HG02981 (cell line): ENCODE measurements at regions not wholly inside any gene's neighbourhood (a gene's known extent, or its start where the extent isn't known, plus 50 kb on each side); places are given as distances from the start of the nearest gene placed in this dataset.

ENCODE experiments used
- ATAC-seq: cut with Tn5 transposase; IDR thresholded peaks from one replicate; pipeline ENCODE4 v1.9.1; 2021; ENCODE audit warnings: mild to moderate bottlenecking, moderate library complexity; ENCODE audit not compliant: unreplicated experiment

DNA sequence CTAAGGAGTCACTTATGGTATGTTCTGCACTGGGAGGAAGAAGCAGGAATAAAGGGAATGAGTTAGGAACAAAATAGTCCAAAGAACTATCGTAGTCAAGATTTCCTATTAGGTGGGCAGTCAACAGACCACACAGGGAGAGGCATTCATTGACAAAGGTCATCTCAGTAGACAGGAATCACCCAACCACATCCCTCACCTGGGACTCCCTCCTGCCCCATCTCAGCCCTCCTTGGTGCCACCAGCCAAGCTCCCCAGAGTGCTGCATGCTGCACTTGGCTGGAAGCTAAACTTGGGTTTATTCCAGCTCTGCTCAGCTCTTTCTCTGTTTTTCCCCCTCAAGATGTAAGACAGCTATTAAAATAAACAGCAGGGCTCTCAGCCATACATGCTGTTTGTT is 72.3 kb upstream of the CTNNB1 start:
- ATAC-seq, result no peak

DNA sequence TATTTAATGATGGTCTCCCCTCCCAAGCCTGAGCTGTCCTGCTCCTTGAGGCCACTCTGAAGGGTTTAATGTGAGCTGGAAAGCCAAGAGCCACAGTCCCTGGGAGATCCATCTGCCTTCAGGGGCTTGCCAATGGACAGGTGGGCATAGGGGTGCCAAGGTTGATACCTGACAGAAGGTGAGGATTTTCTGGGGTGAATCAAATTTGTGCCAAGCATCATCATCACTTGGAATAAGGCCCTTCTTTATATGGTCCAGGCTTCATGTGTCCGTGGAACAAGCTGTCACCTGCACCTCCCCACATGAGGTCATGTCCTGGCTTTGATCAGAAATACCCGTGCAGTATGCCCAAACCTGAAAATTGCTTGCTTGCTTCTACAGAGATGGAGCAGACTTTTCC is 71.9 kb upstream of the CTNNB1 start:
- no peak for ATAC-seq

GRCh38 chr3:41129731-41130130 is 69.6 kb upstream of the CTNNB1 start:
- ATAC-seq, result no peak

DNA sequence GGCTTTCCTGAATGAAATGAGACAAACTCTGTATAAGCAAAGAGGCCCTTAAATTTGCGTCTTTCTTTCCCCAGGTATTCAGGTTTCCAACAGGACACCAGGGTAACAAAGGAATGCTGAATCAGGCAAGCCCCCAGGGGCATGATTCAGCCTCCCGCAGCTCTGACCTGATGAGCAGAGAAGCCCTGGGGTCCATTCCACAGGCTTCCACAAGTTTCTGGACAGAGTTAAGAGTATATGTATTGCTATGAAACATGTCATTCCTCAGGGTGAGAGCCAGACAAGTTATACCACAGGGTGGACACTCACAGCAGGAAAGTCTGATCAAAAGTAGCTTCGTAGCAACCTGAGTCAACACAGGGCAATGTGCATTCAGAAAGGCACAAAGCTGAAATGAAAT is 68.1 kb upstream of the CTNNB1 start:
- ATAC-seq, result no peak

DNA sequence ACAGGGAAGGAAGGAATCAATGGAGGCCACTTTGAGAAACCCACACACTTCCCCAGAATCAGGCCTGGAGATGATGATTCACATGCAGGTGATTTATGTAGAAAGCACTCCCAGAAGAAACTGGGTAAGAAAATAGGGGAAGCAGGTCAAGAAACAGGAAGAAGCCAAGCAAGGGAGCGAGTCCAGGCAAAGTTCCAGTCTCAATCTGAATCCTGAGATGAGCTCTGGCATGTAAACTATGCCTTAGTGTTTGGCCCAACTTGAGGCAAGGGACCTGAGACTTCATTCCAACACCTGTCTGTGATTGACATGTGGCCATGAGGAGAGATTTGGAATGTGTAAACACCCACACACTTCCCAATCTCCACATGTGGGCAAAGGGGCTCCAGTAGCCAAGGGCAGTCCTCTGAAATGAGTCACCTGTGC is 61.6 kb upstream of the CTNNB1 start:
- no peak for ATAC-seq

- ATAC-seq, result no peak
Measured at GRCh38 chr3:41138146-41138545, 61.2 kb upstream of the CTNNB1 start.

DNA sequence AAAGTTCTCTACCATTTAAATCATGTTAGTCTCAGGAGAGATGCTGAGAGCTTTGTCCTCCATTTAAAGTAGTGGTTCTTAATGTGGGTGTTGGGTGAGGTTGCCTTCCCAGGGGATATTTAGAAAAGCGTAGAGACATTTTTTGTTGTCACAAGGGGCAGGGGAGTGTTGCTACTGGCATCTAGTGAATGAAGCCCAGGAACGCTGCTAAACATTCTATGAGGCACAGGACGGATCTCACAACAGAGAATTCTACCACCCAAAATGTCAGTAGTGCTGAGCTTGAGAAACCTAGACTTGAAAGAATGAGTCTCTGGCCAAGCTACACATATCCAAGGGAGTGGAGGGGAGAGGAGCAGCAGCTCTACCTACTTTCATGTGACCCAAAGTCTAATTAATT is 60.7 kb upstream of the CTNNB1 start:
- ATAC-seq, result no peak

- no peak for ATAC-seq
Measured at GRCh38 chr3:41140242-41140641, 59.1 kb upstream of the CTNNB1 start.

- ATAC-seq, result no peak
Measured at GRCh38 chr3:41141433-41142167, 57.7 kb upstream of the CTNNB1 start.

GRCh38 chr3:41143421-41144031 is 55.8 kb upstream of the CTNNB1 start:
- ATAC-seq, result no peak

- no peak for ATAC-seq
Measured at GRCh38 chr3:41144631-41145030, 54.7 kb upstream of the CTNNB1 start.

DNA sequence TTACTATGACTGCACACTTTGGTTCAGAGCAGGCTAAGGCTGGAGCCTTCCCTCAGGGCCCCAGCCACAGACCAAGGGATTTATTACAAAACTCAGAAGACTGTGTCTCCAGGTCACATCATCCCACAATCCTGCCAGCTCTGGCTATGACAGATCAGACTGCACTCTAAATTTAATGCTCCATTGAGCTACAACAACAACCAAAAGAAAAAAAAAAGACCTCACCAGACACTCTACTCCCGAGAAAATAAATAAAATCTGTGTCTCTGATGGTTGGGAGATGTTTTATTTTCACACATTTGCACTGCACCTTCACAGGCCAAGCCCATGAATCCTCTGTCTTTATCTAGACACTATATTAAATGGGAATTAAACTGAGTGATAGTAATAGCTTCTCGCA is 50.8 kb upstream of the CTNNB1 start:
- no peak for ATAC-seq

- ATAC-seq, result no peak
Measured at GRCh38 chr3:41148901-41149300, 50.4 kb upstream of the CTNNB1 start.
